ENCODE measurements at regions not wholly inside any gene's neighbourhood (a gene's known extent, or its start where the extent isn't known, plus 50 kb on each side); places are given as distances from the start of the nearest gene placed in this dataset.
A peak's percentile ranks its signal among the peaks of the same experiment; 100 is the strongest.

GRCh38 chr21:28793043-28793442 is 199.6 kb downstream of the LTN1 start:
- Histone ChIP-seq H3K79me2 (ENCODE audit: insufficient read depth) (no peaks in the 10 kb centered on the region), H3K27ac (no peak overlapping the region), H4K20me1 (ENCODE audit: insufficient read depth) (no peaks in the 10 kb centered on the region), H2AFZ (peak overlapping the region; percentile 16; the same call in 1 of the 2 replicates), H3K36me3 (ENCODE audit: low read depth) (no peaks in the 10 kb centered on the region), H3K9me2 (ENCODE audit: insufficient read depth) (no peaks in the 10 kb centered on the region), H3K4me2 (ENCODE audit: unreplicated experiment) (no peak overlapping the region), H3K27me3 (replicated peaks; ENCODE audit: insufficient read depth) (no peaks in the 10 kb centered on the region), H3K4me1 (ENCODE audit: insufficient read depth) (peaks cover 13% of the 10 kb centered on the region), H3K9ac (no peak overlapping the region), H3F3A (ENCODE audit: insufficient read depth) (peaks cover 5% of the 10 kb centered on the region; the same call in 1 of the 2 replicates), H3K4me3 (no peak overlapping the region), H3K9me3 (ENCODE audit: low read depth) (no peaks in the 10 kb centered on the region)
- in situ Hi-C loops (cut with MboI), result no loop called here
- TF ChIP-seq EZH2 (IDR thresholded peaks at IDR 0.05; ENCODE audit: insufficient read depth, poor library complexity, severe bottlenecking), result no peak
- no peak for TF ChIP-seq EZH2phosphoT487 (IDR thresholded peaks at IDR 0.05; ENCODE audit: insufficient read depth, low read depth)
- WGBS, 2 experiments (ENCODE audit: low coverage in 1 of 2, low lambda C conversion rate in 2 of 2, missing lambda C conversion rate in 2 of 2), result 38 to 57% methylated on average over 2 of the region's 2 CpGs
- peak; percentile 63 for DNase-seq

DNA sequence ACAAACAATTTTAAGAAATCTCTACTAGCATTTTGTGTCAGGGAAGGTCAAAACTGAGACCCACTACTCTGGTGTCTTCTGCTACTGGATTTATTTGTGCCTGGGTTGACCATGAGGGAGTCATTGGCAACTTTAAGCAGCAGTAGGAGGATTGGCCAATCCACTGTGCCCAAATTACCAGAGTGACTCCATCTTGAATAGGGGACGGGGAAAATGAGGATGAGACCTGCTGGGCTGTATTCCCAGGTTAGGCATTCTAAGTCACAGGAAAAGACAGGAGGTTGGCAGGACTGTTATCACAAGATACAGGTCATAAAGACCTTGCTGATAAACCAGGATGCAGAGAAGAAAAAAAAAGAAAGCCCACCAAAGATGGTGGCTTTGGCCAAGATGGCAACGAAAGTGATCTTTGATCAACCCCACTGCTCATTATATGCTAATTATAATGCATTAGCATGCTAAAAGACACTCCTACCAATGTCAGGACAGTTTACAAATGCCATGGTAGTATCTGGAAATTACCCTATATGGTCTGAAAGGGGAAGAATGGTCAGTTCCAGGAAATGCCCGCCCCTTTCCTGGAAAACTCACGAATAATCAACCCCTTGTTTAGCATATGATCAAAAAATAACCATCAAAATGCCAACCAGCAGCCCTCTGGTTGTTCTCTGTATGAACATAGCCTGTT is 200.9 kb downstream of the LTN1 start:
- in situ Hi-C loops (cut with MboI), result no loop called here
- H3K4me2 ChIP-seq (ENCODE audit: unreplicated experiment), result no peak overlapping the region
- DNase-seq, result no peak
- no peaks in the 10 kb centered on the region for H3K79me2 ChIP-seq (ENCODE audit: insufficient read depth)
- H3K27ac ChIP-seq, result no peak overlapping the region
- 78 to 81% methylated on average over 4 of the region's 4 CpGs for WGBS, 2 experiments (ENCODE audit: low coverage in 1 of 2, low lambda C conversion rate in 2 of 2, missing lambda C conversion rate in 2 of 2)
- H3K9me3 ChIP-seq (ENCODE audit: low read depth), result no peaks in the 10 kb centered on the region
- H3K4me3 ChIP-seq, result no peak overlapping the region
- H3K9ac ChIP-seq, result no peak overlapping the region
- TF ChIP-seq EZH2 (IDR thresholded peaks at IDR 0.05; ENCODE audit: insufficient read depth, poor library complexity, severe bottlenecking) (no peak), EZH2phosphoT487 (IDR thresholded peaks at IDR 0.05; ENCODE audit: insufficient read depth, low read depth) (no peak)
- H3K4me1 ChIP-seq (ENCODE audit: insufficient read depth), result peaks cover 13% of the 10 kb centered on the region
- no peaks in the 10 kb centered on the region for H3K9me2 ChIP-seq (ENCODE audit: insufficient read depth)
- peaks cover 5% of the 10 kb centered on the region; the same call in 1 of the 2 replicates for H3F3A ChIP-seq (ENCODE audit: insufficient read depth)
- H2AFZ ChIP-seq, result 0 out of 2 replicates have a peak overlapping the region, but pooled peaks have one; percentile 4
- no peaks in the 10 kb centered on the region for H3K36me3 ChIP-seq (ENCODE audit: low read depth)
- no peaks in the 10 kb centered on the region for H4K20me1 ChIP-seq (ENCODE audit: insufficient read depth)
- no peaks in the 10 kb centered on the region for H3K27me3 ChIP-seq (replicated peaks; ENCODE audit: insufficient read depth)

GRCh38 chr21:28790335-28790734 is 202.3 kb downstream of the LTN1 start:
- TF ChIP-seq EZH2phosphoT487 (IDR thresholded peaks at IDR 0.05; ENCODE audit: insufficient read depth, low read depth) (no peak), EZH2 (IDR thresholded peaks at IDR 0.05; ENCODE audit: insufficient read depth, poor library complexity, severe bottlenecking) (no peak)
- no peak overlapping the region for H3K4me3 ChIP-seq
- in situ Hi-C loops (cut with MboI), result no loop called here
- H3K36me3 ChIP-seq (ENCODE audit: low read depth), result no peaks in the 10 kb centered on the region
- H3K4me1 ChIP-seq (ENCODE audit: insufficient read depth), result peaks cover 13% of the 10 kb centered on the region
- no peak overlapping the region for H3K4me2 ChIP-seq (ENCODE audit: unreplicated experiment)
- no peak overlapping the region for H3K27ac ChIP-seq
- H3K79me2 ChIP-seq (ENCODE audit: insufficient read depth), result no peaks in the 10 kb centered on the region
- H3K27me3 ChIP-seq (replicated peaks; ENCODE audit: insufficient read depth), result no peaks in the 10 kb centered on the region
- 85 to 86% methylated on average over 3 of the region's 3 CpGs for WGBS, 2 experiments (ENCODE audit: low coverage in 1 of 2, low lambda C conversion rate in 2 of 2, missing lambda C conversion rate in 2 of 2)
- H3K9ac ChIP-seq, result no peak overlapping the region
- DNase-seq, result no peak
- H3F3A ChIP-seq (ENCODE audit: insufficient read depth), result peaks cover 5% of the 10 kb centered on the region; the same call in 1 of the 2 replicates
- H4K20me1 ChIP-seq (ENCODE audit: insufficient read depth), result no peaks in the 10 kb centered on the region
- no peaks in the 10 kb centered on the region for H3K9me3 ChIP-seq (ENCODE audit: low read depth)
- no peak overlapping the region for H2AFZ ChIP-seq
- H3K9me2 ChIP-seq (ENCODE audit: insufficient read depth), result no peaks in the 10 kb centered on the region

- Histone ChIP-seq H3K27ac (no peak overlapping the region), H3K4me1 (ENCODE audit: insufficient read depth) (peaks cover 9% of the 10 kb centered on the region), H3K9ac (no peak overlapping the region), H3K27me3 (replicated peaks; ENCODE audit: insufficient read depth) (no peaks in the 10 kb centered on the region), H3K9me3 (ENCODE audit: low read depth) (no peaks in the 10 kb centered on the region), H3K4me3 (no peak overlapping the region), H3K4me2 (ENCODE audit: unreplicated experiment) (no peak overlapping the region), H3K9me2 (ENCODE audit: insufficient read depth) (no peaks in the 10 kb centered on the region), H2AFZ (no peak overlapping the region), H3F3A (ENCODE audit: insufficient read depth) (peaks cover 4% of the 10 kb centered on the region; the same call in 1 of the 2 replicates), H3K36me3 (ENCODE audit: low read depth) (no peaks in the 10 kb centered on the region), H4K20me1 (ENCODE audit: insufficient read depth) (no peaks in the 10 kb centered on the region), H3K79me2 (ENCODE audit: insufficient read depth) (no peaks in the 10 kb centered on the region)
- TF ChIP-seq EZH2phosphoT487 (IDR thresholded peaks at IDR 0.05; ENCODE audit: insufficient read depth, low read depth) (no peak), EZH2 (IDR thresholded peaks at IDR 0.05; ENCODE audit: insufficient read depth, poor library complexity, severe bottlenecking) (no peak)
- 74 to 85% methylated on average over 3 of the region's 3 CpGs for WGBS, 2 experiments (ENCODE audit: low coverage in 1 of 2, low lambda C conversion rate in 2 of 2, missing lambda C conversion rate in 2 of 2)
- DNase-seq, result no peak
- in situ Hi-C loops (cut with MboI), result no loop called here
Measured at GRCh38 chr21:28789523-28789922, 203.2 kb downstream of the LTN1 start.

All from GM23248 (cell line).